GM18861 (cell line): ENCODE measurements at regions not wholly inside any gene's neighbourhood (a gene's known extent, or its start where the extent isn't known, plus 50 kb on each side); places are given as distances from the start of the nearest gene placed in this dataset.
"Not testable (repeated sequence)": the region's sequence is repeated elsewhere in the genome, so short reads cannot be mapped to it uniquely, and the experiment has no call there.

Experiments used
- ATAC-seq: cut with Tn5 transposase; IDR thresholded peaks from one replicate; pipeline ENCODE4 v1.9.1; 2021; ENCODE audit not compliant: unreplicated experiment

DNA sequence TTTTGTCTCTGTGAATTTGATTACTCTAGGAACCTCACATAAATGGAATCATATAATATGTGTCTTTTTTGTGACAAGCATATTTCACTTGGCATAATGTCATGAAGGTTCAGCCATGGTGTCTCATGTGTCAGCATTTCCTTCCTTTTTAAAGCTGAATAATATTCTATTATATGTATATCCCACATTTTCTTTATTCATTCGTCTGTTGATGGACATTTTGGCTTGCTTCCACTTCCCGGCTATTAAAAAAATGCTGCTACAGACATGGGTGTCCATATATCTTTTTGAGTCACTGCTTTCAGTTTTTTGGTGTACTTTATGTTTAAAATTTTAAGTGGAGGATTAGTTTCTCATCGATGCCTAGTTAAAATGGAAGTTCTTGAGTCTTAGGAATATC, 59.8 kb upstream of the C5orf63 start:
- no peak for ATAC-seq

DNA sequence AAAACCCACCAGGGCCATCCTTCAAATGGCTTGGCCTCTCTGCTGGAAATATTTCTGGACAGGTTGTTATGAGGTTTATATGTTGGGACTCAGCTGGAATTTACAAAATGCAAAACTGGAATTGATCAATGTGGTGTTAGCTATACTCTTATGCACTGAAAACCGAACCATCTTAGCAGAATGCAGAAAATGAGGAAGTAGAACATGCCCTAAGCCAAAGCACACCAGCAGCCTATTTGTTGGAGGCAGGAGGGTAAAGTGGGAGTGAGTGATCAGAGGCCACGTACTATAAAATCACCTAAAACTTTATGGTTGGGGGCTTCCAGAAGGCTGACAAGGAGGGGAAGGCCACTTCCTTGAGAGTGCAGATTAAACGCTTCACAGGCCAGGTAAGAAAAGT, 63.6 kb upstream of the C5orf63 start:
- no peak for ATAC-seq

DNA sequence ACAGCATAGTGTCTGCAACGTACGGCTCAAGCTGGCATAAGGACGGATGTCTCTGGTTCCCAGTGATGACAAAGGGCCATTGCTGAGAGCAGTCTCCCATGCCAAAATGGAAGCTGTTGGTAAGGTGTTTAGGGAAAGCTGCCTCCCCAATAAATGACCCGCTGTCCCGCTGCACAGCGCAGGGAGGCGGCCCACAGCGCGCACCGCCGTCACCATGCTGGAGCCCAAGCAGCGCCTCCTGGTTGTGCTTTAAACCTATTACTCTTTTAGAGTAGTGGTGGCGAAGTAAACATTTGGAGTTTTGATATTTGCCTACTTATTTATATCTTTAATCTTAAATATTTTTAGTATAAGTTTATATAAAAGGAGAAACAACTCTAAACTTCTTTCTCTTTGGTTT, 70.4 kb upstream of the C5orf63 start:
- no peak for ATAC-seq

DNA sequence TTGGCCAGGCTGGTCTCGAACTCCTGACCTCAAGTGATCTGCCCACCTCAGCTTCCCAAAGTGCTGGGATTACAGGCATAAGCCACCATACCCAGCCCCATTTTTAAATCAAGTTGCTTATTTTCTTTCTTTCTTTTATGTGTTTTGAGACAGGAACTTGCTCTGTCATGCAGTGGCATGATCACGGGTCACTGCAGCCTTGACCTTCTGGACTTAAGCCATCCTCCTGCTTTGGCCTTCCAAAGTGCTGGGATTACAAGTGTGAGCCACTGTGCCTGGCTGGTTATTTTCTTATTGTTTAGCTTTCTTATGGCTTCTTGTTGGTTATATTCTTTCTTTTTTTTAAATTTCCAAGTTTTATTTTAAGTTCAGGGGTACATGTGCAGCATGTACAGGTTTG, 79.7 kb upstream of the C5orf63 start:
- ATAC-seq, result no peak

DNA sequence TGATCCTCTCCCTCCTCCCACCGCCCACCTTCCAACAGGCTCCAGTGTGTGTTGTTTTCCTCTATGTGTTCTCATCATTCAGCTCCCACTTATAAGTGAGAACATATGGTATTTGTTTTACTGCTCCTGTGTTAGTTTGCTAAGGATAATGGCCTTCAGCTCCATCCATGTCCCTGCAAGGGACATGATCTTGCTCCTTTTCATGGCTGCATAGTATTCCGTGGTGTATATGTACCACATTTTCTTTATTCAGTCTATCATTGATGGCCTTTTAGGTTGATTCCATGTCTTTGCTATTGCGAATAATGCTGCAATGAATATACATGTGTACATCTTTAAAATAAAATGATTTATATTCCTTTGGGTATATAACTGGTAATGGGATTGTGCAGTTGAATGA, 80.2 kb upstream of the C5orf63 start:
- ATAC-seq, result no peak

DNA sequence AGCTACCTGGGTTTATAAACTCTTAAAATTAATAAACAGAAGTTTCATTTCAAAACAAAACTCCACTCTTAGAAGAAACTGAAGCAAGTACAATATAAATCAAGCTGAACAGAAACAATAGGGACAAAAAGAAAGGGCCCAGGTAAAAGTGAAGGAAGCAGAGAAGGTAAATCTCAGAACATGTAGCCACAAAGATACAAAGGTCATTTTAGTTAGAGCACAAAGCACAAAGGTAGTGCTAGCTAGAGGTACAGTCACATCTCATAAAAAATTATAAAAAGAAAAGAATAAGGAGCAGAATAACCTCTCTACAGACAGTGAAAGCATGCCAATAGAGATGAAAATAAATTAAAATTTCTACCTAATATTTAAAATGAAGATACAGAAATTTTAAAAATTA, 90.4 kb upstream of the C5orf63 start:
- ATAC-seq, result no peak

DNA sequence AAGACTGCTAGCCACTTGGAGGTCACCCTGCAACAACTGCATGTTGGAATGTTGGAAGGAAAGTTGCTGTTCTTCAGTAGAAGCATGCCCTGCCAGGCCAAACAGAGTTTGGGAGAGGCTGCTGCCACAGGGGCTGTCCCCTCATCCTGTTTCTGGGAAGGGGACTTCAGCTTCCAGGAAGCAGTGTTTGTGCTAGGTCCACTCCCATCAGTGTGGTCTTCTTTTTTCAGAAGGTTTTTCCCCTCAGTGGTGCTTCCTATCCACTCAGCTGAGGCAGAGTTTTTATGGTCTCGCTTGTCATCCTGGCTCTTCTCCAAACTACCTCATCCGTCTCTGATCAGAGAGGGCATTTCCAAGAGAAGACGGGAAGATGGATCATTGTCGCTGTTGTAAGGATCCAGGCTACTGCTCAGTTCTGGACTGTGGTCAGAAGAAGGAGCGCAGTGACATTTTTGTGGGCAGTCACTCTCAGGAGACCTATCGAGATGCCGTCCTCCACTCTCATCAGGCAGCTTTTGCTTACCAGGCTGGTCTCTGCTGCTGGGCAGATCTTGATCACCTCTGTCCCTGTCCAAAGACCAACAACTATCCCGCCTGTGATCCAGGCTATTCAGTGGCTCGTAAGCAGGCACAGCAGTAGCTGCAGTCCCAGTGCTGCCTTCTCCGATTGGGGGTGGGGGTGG, 97.8 kb upstream of the C5orf63 start:
- no peak for ATAC-seq

DNA sequence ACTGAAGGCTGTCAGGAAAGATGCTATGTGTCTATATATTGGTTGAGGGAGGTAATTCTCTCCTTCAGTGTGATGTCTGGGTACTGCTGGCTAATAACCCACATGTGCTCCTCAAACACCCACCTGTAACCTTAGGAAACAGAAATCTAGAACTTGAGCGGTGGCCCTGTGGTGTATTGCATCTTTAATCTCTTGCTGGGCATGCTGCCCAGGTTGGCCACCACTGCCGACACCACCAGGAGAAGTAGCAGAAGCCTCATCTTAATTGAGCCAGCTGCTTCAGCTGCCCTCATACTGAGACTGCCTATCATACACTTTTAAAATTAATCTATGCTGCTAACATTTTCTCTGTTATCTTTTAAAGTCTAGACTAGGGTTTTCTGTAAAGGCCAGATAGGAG, 103.5 kb upstream of the C5orf63 start:
- ATAC-seq, result no peak

DNA sequence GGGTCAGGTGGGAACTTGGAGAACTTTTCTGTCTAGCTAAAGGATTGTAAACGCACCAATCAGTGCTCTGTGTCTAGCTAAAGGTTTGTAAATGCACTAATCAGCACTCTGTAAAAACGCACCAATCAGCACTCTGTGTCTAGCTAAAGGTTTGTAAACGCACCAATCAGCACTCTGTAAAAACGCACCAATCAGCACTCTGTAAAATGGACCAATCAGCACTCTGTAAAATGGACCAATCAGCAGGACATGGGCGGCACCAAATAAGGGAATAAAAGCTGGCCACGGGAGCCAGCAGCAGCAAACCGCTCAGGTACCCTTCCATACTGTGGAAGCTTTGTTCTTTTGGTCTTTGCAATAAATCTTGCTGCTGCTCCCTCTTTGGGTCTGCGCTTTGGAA, 108.0 kb upstream of the MEGF10 start:
- not testable (repeated sequence) for ATAC-seq

DNA sequence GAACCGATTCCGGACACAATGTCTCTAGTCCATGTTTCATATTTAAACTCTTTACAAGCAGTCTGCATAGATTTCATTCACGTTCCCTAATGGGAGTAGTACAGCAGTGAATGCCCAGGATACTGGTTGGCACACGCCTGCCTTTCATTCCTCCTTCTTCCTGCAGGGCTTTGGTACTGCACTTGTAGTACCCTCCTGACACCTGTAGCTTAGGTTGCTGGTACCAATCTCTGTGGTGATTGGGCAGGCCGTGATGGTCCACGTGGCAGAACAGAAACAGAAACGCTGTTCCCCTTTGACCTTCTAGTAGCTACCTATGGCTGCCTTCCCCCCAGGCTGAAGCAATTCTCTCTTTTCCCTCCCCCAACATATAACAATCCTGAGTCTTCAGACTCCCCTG, 107.3 kb upstream of the MEGF10 start:
- no peak for ATAC-seq

DNA sequence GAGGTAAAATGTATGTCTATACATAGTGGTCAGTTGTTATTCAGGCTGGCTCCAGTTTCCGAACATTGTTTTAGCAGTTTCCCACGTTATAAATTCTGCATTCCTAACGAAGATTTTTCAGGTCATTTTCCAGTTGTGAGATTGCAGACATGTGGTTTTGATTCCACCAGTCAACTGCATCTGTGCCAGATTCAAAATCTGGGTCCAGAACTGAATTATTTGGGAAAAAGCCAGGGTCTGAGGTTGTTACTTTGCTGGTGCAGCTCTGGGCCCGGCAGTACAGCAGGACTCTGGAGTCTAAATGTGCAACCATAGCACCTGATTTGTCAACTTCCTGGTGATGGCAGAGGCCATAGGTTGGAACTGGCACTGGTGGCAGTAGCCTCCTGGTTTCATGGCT, 105.7 kb upstream of the MEGF10 start:
- ATAC-seq, result no peak

DNA sequence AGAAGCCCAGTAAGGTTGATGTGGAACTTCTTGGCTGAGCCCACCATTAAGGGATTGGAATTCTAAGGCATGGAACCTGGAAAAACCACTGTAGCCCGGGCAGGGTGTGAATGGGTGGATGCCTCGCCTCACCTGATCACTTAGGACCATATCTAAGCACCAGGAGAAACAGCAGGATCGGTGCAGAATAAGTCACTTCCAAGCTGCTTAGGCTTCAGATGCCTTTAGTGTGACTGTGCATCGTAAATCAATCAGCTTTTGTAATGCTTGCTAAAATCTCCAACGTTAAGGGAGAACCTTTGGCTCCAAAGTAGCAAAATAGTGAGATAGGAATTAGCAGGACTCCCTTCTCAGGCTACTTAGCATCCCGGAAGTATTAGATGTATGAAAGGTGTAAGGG, 103.9 kb upstream of the MEGF10 start:
- ATAC-seq, result no peak

DNA sequence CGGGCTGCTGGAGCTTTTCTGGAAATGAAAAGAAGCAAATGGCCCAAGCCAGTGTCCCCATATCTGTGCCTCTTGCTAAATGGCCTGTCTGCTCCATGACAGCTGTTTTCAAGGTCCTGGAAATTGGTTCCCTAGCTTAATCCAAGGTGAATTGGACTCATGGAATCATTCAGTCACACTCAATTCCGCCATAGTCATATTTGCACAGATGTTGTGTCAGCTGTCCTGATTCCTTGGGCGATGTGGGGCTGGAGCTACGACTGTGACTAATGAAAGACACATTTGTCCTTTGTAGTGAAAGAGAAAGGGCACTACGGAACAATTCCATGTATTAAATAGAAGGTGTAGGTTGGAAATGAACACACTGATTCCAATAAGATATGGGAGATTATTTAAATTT, 102.9 kb upstream of the MEGF10 start:
- no peak for ATAC-seq

DNA sequence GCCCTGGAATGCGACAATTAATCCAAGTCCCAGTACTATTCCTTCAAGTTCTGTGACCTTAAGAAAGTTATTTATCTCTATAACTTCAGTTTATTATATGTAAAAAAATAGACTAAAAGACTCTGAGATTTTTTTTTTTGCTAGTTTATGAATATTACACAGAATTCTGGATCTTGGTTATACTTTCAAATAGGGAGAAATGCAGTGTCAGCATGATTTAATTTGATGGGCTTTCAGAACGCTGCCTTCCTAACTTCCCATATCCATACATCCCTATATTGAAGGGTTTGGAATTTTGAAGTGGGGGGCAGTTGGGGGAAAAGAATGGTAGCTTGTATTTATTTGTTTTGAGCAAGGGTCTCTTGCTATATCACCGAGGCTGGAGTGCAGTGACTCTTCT, 98.4 kb upstream of the MEGF10 start:
- ATAC-seq, result no peak

DNA sequence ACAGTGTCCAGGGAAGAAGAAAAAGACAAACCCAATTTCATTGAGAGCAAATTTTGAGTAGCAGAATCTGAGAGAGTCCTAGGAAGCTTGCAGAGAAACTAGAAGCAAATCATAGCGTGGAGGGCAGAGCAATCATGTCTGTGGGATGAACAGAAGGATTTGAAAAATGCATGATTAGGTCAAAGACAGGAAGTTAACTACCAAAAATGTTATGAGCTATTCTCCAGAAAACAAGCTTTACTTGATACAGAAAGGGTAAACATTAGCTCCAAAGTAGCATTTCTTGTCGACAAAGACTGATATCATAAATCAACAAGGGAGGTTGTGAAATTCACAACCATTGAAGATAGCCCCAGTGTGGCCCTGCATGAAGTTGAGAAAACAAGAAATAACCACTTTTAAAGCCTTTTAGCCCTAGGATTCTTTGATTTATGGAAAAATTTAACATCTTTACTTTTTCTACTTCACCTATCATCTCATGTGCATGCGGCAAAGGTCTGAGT, 97.7 kb upstream of the MEGF10 start:
- ATAC-seq, result no peak

DNA sequence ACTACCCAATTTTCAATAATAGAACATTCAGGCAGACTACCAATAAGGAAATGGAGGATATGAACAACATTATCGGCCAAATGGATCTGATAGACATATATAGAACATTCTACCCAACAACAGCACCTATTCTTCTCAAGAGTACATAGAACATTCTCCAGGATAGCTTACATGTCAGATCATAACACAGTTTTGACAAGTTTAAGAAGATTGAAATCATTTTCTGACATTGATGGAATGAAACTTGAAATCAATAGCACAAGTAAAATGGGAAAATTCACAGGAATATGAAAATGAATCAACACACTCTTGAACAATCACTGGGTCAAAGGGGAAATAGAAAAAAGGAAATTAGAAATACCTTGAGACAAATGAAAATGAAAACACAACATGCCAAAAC, 94.6 kb upstream of the MEGF10 start:
- no peak for ATAC-seq

DNA sequence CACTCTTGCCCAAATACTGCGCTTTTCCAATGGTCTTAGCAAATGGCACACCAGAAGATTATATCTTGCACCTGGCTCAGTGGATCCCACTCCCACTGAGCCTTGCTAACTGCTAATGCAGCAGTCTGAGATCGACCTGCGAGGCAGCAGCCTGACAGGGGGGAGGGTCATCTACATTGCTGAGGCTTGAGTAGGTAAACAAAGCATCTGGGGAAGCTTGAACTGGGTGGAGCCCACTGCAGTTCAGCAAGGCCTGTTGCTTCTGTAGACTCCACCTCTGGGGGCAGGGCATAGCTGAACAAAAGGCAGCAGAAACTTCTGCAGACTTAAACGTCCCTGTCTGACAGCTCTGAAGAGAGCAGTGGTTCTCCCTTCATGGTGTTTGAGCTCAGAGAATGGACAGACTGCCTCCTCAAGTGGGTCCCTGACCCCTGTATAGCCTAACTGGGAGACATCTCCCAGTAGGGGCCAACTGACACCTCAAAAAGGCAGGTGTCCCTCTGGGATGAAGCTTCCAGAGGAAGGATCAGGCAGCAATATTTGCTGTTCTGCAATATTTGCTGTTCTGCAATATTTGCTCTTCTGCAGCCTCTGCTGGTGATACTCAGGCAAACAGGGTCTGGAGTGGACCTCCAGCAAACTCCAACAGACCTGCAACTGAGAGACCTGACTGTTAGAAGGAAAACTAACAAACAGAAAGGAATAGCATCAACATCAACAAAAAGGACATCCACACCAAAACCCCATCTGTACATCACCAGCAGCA, 93.0 kb upstream of the MEGF10 start:
- not testable (repeated sequence) for ATAC-seq

DNA sequence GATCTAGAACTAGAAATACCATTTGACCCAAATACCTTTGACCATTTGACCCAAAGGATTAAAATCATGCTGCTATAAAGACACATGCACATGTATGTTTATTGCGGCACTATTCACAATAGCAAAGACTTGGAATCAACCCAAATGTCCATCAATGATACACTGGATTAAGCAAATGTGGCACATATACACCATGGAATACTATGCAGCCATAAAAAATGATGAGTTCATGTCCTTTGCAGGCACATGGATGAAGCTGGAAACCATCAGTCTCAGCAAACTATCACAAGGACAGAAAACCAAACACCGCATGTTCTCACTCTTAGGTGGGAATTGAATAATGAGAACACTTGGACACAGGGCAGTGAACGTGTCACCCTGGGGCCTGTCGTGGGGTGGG, 87.9 kb upstream of the MEGF10 start:
- ATAC-seq, result not testable (repeated sequence)

DNA sequence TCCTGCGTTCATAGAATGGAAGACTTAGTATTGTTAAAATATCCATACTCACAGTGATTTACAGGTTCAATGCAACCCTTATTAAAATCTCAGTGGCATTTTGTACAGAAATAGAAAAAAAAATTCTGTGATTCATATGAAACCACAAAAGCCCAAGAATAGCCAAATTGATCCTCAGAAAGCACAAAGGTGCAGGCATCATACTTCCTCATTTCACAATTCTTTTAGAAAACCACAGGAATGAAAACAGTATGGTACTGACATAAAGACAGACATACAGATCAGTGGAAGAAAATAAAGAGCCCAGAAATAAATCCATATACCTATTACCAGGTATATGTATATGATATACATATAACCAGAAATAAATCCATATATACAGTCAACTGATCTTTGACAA, 86.8 kb upstream of the MEGF10 start:
- no peak for ATAC-seq

DNA sequence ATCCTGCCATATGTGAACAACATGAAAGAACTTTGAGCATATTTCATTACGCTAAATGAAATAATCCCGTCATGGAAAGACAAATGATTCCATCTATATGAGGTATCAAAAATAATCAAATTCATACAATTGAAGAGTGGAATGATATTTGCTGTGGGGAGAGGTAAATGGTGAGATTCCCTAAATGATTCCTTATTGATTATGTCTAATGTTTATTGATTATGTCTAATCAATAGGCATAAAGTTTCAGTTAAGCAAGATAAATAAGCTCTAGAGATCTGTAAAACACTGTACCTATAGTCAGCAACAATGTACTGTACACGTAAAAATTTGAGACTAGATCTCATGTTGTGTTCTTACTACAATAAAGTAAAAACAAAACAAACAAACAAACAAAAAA, 85.4 kb upstream of the MEGF10 start:
- ATAC-seq, result no peak

DNA sequence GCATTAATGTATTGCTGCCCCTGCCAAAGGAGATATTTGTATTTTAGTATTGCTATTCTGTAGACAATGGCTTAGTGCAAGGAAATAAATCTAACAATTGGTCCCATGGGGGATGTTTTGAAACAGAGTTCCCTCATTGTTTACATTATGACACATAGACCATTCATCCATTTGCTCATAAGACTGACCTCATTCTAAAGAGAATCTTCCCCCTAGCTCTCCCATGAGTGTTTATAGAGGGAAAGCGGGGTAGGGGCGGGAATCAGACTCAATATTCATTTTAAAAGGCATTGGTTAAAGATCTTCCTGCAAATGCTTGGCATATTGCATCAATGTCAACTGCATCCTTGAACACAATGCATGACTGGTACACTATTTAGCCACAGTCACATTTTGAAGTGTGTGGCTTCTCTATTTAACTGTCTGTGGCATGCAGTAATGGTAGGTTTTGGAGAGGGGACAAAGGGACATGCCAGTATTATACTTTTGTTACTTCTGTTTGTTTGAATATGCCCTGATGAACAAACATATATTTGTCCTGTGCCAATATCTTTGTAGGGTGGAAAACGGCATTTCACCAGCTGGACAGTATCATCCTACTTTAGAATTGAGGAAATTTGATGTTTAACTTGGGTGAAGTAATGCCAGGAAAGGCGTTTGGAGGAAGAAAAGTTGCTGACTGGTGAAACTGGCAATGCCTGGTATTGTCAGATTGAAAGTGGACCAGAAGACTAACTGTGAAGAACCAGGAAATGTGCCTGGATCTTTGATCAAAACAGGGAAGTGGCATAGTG, 84.1 kb upstream of the MEGF10 start:
- ATAC-seq, result no peak

DNA sequence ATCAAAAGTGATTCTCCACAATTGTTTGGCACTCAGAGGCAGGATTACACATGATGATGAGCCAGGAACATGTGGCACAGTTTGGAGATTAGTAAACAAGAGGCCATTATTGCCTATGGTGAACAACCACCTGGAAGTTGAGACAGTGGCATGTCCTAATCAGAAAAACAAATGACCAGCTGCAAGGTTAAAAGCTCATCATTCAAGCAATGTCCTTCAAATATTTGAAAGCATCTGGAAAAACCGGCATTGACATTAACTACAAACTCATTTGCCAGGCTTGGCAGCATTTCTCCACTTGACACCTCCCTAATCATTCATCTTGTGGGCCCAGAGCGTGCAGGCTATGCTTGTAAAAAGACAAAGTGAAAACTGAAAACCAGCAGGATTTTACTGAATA, 80.6 kb upstream of the MEGF10 start:
- no peak for ATAC-seq
